ENCODE measurements at regions not wholly inside any gene's neighbourhood (a gene's known extent, or its start where the extent isn't known, plus 50 kb on each side); places are given as distances from the start of the nearest gene placed in this dataset.
A peak's percentile ranks its signal among the peaks of the same experiment; 100 is the strongest.

DNA sequence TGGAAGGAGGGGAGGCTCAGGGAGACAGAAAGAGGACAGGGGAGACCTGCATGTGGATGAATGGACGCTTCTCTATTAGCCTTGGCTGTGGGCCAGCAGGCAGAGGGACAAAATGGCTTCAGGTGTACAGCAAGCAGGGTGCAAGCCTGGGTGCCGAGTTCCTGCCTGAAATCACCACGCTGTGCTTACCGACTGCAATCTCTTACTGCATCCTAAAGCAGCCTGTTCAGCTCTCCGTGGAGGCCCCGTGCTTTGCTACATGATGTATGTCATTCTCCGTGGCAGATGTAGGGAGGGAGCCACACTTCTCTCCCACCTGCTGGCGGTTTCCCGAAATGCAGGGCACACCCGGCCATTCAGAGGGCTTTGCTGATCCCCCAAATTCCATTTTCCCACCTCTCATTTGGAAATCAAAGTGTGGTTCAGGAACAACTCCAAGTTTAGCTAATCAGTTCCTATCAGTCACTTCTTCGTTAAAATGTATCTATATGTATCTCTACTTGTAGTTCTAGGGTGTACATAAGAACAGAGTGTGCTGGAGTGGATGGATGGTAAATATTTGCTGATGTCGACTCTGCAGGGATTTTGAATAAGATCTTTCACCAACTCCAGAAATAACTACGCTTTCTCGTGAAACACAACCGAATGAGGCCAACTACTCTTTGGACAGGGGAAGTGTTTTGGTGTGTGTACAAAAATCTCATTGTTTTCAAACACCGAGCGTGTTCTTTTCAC, 122.3 kb upstream of the BACE2 start:
- DNase-seq (ENCODE audit: low read depth in 2 of 2): no peak

- no peak for DNase-seq (ENCODE audit: low read depth in 2 of 2)
These were observed 119.8 kb upstream of the BACE2 start for GRCh38 chr21:41048145-41048544.

DNA sequence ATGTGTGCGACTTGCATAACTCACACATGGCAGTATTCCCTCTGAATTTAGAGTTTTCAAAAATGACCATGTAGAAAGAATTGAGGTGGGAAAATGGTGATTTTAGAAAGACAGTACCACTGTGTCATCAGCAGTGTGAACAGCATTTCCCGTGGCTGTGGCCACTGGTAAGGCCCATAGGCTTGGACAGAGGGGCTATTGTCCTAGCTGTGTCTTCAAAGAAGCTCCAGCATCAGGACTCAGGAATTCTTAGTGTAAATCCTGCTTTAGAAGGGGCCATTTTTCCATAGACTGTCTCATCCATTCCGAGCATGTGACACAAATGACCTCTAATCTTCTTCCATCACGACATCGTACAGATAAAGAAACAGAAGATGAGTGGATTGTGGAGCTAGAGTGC, 119.3 kb upstream of the BACE2 start:
- no peak for DNase-seq (ENCODE audit: low read depth in 2 of 2)

GRCh38 chr21:41052820-41053555, 115.0 kb upstream of the BACE2 start:
- no peak for DNase-seq (ENCODE audit: low read depth in 2 of 2)

DNA sequence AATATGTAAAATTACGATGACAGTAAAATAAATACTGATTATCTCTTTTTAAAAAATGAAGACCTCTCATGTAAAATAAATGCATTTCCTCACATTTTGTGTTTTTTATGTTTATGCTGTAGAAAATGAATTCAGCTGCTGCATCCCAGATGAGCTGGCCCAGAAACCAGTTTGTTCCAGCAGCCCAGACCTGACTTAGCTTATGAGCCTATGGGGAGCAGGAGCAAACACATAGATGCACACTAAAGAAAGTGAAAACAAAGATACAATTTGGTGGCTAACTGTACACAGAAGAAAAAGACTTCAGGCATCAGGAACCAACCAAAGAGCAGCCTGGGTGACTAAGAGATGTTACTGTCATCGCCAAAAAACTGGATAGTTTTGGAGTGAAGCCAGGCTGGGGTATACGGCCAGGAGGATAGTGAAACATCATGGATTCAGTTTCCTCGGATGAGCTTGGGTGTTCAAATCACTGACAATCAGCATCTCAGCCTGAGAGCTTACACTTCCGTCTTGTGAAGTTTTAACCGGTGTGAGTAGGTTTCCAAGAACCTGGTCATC, 113.9 kb upstream of the BACE2 start:
- no peak for DNase-seq (ENCODE audit: low read depth in 2 of 2)

DNA sequence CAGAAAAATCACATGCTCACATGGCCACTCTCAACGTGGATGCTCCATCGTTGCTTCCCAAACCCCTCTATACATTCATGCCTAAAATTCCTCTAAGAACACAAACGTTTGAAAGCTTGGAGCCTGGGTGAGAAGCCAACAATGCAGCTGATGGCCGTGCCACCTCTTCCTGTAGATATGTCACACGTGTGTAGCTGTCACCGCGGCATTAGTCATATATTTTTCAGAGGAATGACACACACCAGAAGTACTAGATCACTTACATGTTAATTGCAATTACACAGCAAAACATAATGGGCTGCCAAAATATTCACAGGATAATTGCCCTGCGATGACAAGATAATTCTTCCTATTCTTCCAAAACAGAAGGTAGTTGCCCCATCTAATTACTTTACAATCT, 112.7 kb upstream of the BACE2 start:
- DNase-seq (ENCODE audit: low read depth in 2 of 2): no peak

DNA sequence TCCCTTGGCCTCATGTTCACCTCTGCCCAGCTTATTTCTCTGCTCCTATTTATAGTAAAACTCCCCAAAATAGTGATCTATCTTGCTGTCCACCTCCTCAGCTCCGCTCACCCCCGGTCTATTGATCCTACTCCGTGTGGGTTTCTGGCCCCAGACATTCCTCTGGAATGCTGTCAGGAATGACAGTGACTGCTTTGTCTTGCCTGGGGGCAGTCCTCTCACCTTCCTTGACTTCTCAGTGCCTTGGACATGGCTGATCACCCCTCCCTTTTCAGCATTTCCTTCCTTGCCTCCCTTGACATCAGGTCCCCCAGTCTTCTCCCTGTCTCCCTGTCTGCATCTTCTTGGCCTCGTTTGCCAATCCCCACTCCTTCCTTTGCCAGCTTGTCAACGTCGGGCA, 108.1 kb upstream of the BACE2 start:
- no peak for DNase-seq (ENCODE audit: low read depth in 2 of 2)

GRCh38 chr21:41061701-41062100, 106.3 kb upstream of the BACE2 start:
- no peak for DNase-seq (ENCODE audit: low read depth in 2 of 2)

GRCh38 chr21:41064334-41064791, 103.6 kb upstream of the BACE2 start:
- no peak for DNase-seq (ENCODE audit: low read depth in 2 of 2)

GRCh38 chr21:41064951-41065350, 103.0 kb upstream of the BACE2 start:
- DNase-seq (ENCODE audit: low read depth in 2 of 2): no peak

GRCh38 chr21:41065539-41065938, 102.4 kb upstream of the BACE2 start:
- DNase-seq (ENCODE audit: low read depth in 2 of 2): no peak

DNA sequence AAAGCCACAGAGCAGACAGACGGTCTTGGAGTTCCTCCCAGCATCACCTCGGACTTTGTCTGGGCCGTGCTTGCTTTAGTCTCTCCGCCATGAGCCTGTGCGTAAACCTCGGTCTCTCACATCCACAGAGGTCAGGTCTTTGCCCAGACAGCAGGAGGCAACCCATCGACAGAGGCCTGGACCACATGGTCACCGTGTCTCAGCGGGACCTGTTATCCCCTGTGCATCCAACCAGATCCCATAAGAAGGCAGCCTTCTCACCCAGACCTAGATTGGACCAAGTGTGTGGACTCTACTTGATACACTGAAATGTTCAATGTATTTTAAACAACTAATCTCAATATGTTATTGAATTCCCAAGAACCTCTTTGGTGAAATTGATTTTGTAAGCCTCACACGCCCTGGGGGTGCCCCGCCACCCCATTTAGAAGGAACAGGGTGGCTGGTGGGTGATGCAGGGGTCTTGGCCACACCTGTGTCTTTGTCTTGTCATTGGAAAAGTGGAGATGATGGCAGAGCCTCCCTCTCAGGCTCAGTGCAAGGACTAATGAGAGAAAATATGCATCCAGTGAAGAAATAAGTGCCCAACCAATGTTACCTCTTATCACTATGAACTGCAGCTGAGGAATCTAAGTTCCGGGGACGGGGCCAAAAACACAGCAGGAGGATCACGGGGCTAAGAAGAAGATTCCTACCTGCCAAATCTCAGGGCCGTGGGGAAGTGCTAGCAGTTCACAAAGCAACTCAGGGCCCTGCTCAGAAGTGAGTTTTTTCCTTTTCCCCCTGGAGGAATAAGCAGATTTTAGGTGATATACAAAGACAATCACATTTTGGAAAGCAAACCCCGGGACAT, 101.6 kb upstream of the BACE2 start:
- DNase-seq (ENCODE audit: low read depth in 2 of 2): no peak

GRCh38 chr21:41067709-41068108, 100.3 kb upstream of the BACE2 start:
- DNase-seq (ENCODE audit: low read depth in 2 of 2): no peak

DNA sequence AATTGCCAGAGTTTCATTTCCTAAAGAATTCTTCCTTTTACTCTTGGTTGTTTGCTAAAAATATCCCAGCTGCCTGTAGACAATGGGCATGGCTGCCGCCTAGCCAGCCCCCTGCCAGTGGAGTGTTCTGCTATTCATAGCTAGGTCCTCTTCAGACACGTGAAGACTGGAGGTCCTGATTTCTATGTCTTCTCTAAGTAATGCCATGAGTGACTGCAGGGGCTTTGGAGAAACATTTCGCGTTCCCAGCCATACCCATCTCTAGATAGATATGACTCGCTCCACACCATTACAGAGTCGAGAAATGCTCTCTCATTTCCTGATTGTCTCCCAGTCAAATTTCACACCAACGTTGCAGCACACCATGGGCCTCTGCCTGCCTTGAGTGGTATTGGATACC, 99.5 kb upstream of the BACE2 start:
- no peak for DNase-seq (ENCODE audit: low read depth in 2 of 2)

DNA sequence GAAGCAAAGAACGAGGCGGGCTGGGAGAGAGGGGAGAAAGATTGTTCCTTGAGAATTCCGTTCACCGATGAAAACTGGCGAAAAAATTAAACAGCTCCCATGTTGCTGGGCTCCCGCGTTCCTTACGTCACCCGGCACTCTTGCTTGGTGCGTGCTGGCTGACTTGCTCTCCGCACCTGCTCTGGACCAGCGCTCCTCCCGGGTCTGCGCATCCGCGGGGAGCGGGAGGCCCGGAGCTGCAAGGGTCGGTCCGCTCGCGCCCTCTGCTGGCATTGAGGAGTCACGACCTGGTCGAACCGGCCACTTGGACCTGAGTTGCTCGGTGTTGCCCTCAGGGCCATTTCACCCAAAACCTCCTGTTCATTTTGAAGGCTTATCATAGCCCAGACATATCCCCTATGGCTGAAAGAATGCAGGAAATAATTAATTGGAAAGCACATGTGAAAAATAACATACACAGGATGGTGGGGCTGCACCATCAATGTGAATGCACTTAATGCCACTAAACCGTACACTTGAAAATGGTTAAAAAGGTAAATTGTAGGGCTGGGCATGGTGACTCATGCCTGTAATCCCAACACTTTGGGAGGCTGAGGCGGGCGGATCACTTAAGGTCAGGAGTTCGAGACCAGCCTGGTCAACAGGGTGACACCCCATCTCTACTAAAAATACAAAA, 98.9 kb upstream of the BACE2 start:
- peak; percentile 66 for DNase-seq (ENCODE audit: low read depth in 2 of 2)

GRCh38 chr21:41070284-41070683, 97.7 kb upstream of the BACE2 start:
- DNase-seq (ENCODE audit: low read depth in 2 of 2): no peak

- DNase-seq (ENCODE audit: low read depth in 2 of 2): no peak
These were observed 96.4 kb upstream of the BACE2 start for GRCh38 chr21:41071258-41072171.

DNA sequence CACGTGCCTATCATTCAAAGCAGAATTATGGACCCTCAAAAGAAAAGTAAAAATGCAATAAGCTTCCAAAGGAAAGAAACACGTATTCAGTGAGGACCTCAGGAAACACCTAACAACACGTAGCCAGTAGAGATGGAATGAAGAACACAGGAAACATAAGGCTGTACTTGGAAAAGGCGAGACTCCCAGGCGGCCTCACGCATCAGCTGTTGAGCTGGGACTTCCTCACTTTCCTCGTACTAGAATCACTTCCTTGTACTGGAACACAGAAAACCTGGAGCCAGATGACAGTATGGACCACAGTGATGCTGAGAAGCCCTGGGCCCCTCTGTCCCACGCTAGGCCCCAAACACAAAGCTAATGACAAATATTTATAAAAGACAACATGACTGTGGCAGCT, 94.4 kb upstream of the BACE2 start:
- DNase-seq (ENCODE audit: low read depth in 2 of 2): no peak

- no peak for DNase-seq (ENCODE audit: low read depth in 2 of 2)
These were observed 93.4 kb upstream of the BACE2 start for GRCh38 chr21:41074396-41075184.

- DNase-seq (ENCODE audit: low read depth in 2 of 2): no peak
These were observed 92.3 kb upstream of the BACE2 start for GRCh38 chr21:41075656-41076055.
